ENCODE measurements at regions not wholly inside any gene's neighbourhood (a gene's known extent, or its start where the extent isn't known, plus 50 kb on each side); places are given as distances from the start of the nearest gene placed in this dataset.
A peak's percentile ranks its signal among the peaks of the same experiment; 100 is the strongest.

DNA sequence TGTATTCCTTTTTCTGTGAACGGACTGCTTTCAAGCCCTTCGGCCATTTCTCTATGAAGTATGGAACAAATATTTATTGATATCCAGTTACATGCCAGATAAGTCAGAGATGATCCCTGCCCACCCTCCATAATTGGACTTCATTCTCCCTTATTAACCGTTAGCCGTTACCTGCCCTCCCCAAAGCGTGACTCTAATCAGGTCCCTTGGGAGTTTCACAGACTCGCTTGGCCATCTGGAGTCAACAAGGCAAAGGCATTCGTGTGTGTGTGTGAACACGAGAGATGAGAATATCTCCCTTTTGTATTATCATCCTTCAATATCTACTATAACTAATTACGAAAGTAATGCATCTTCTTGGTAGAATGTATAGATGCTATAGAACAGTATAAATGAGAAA lies 314.5 kb downstream of the TLE3 start:
- no peak for DNase-seq
- Histone ChIP-seq H3K4me3 (no peak overlapping the region), H3K9me3 (no peaks in the 10 kb centered on the region), H3K36me3 (no peaks in the 10 kb centered on the region), H3K27me3 (no peaks in the 10 kb centered on the region), H3K27ac (no peak overlapping the region), H3K4me1 (peaks cover 0 to 8% (median 3%) of the 10 kb centered on the region in 4 donors)
- intact Hi-C loops (cut with DNase I): no loop called here
- 65 to 84% methylated on average over 9 of the region's 9 CpGs for WGBS, 2 donors
- TF ChIP-seq POLR2A (IDR thresholded peaks at IDR 0.05) (no peak), POLR2AphosphoS5 (IDR thresholded peaks at IDR 0.05) (no peak), EP300 (IDR thresholded peaks at IDR 0.05) (no peak), CTCF (IDR thresholded peaks at IDR 0.05) (no peak)

DNA sequence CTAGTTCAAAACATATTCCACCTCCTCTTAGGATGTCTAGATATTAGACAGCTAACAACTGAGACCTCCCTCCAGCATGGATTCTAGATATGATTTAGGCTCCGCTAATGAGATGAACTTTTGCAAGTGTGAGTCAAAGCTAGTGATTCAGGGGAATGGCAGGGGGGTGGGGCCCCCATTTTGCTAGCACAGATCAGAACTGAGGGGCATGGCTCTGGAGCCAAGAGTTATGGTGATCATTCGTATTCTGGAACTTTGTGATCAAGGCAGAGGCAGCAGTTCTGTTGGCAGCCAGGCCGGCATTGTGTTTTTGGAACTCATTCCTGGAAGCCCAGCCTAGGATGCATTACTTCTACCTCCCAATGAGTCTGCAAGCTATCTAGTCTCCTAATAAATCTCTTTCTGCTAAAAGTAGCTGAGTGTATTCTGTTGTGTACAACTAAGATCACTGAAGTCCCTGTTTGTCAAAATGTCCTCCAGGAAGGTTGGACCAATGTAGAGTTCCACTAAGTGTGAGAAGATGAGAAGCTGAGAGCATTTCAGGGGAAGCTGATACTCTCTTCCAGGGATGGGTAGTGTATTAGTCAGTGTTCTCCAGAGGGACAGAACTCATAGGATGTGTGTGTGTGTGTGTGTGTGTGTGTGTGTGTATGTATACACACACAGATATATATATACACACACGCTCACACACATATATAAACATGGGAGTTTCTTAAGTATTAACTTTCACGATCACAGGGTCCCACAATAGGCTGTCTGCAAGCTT lies 312.7 kb downstream of the TLE3 start:
- no peaks in the 10 kb centered on the region for H3K9me3 ChIP-seq
- no peaks in the 10 kb centered on the region for H3K27me3 ChIP-seq
- DNase-seq: no peak
- peaks cover 0 to 8% (median 3%) of the 10 kb centered on the region in 4 donors for H3K4me1 ChIP-seq
- no peaks in the 10 kb centered on the region for H3K36me3 ChIP-seq
- H3K4me3 ChIP-seq: no peak overlapping the region
- intact Hi-C loops (cut with DNase I): no loop called here
- TF ChIP-seq CTCF (IDR thresholded peaks at IDR 0.05) (no peak), POLR2A (IDR thresholded peaks at IDR 0.05) (no peak), POLR2AphosphoS5 (IDR thresholded peaks at IDR 0.05) (no peak)
- 91 to 92% methylated on average over 5 of the region's 5 CpGs for WGBS, 2 donors
- peak overlapping the region in 1 of 4 donors; percentile 14 for H3K27ac ChIP-seq

DNA sequence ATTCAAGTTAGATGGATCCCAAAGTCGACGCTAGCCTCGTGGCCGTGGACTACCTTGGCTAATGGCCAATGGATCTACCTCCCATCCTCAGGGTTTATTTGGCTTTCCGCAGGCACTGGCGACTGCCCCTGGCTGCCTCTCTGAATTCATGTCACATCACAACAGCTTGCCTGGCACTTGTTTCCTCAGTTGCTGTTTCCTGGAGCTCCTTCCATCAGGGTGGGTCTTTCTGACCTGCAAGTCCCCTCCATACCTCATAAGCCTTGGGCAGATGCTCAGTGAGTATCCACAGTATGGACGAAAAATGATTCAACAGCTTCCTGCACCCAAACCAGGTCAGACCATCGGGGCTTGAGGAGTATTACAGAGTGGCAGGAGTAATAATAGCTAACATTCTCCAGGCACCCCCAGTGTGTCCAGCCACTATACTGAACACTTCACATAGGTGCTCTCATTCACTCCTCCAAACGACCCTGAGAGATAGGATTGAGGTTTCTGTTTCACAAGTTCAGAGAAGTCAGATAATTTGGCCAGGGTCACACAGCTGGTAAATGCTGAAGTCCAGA lies 311.5 kb downstream of the TLE3 start:
- H3K4me1 ChIP-seq: peaks cover 0 to 8% (median 3%) of the 10 kb centered on the region in 4 donors
- 80 to 92% methylated on average over 9 of the region's 9 CpGs for WGBS, 2 donors
- intact Hi-C loops (cut with DNase I): no loop called here

GRCh38 chr15:69787791-69788190 lies 309.9 kb downstream of the TLE3 start:
- H3K27me3 ChIP-seq: no peaks in the 10 kb centered on the region
- TF ChIP-seq CTCF (IDR thresholded peaks at IDR 0.05) (no peak), POLR2A (IDR thresholded peaks at IDR 0.05) (no peak), POLR2AphosphoS5 (IDR thresholded peaks at IDR 0.05) (no peak), EP300 (IDR thresholded peaks at IDR 0.05) (no peak)
- DNase-seq: no peak
- no peak overlapping the region for H3K4me3 ChIP-seq
- peaks cover 0 to 8% (median 3%) of the 10 kb centered on the region in 4 donors for H3K4me1 ChIP-seq
- intact Hi-C loops (cut with DNase I): no loop called here
- peaks cover 0 to 5% (median 0%) of the 10 kb centered on the region in 4 donors for H3K9me3 ChIP-seq
- no peak overlapping the region for H3K27ac ChIP-seq
- 91 to 94% methylated on average over 4 of the region's 4 CpGs for WGBS, 2 donors
- no peaks in the 10 kb centered on the region for H3K36me3 ChIP-seq

More for the DNA sequence above, 311.5 kb downstream of the TLE3 start:
- no peaks in the 10 kb centered on the region for H3K27me3 ChIP-seq
- H3K4me3 ChIP-seq: no peak overlapping the region
- TF ChIP-seq POLR2A (IDR thresholded peaks at IDR 0.05): no peak
- no peak for DNase-seq
- H3K36me3 ChIP-seq: no peaks in the 10 kb centered on the region
- H3K27ac ChIP-seq: no peak overlapping the region
- H3K9me3 ChIP-seq: peaks cover 0 to 2% (median 0%) of the 10 kb centered on the region in 4 donors

- no peaks in the 10 kb centered on the region for H3K36me3 ChIP-seq
- H3K27me3 ChIP-seq: no peaks in the 10 kb centered on the region
- WGBS, 2 donors: 92% methylated on average over 9 of the region's 9 CpGs
- no peak for DNase-seq
- no peak overlapping the region for H3K4me3 ChIP-seq
- peaks cover 0 to 18% (median 12%) of the 10 kb centered on the region in 4 donors for H3K4me1 ChIP-seq
- H3K9me3 ChIP-seq: peaks cover 0 to 5% (median 0%) of the 10 kb centered on the region in 4 donors
- intact Hi-C loops (cut with DNase I): no loop called here
- H3K27ac ChIP-seq: no peak overlapping the region
- no peak for TF ChIP-seq POLR2AphosphoS5 (IDR thresholded peaks at IDR 0.05)
- TF ChIP-seq POLR2A (IDR thresholded peaks at IDR 0.05): no peak
- TF ChIP-seq CTCF (IDR thresholded peaks at IDR 0.05): no peak
- TF ChIP-seq EP300 (IDR thresholded peaks at IDR 0.05): no peak
These were observed 307.9 kb downstream of the TLE3 start for GRCh38 chr15:69789648-69790393.

Measured in sigmoid colon (tissue), 6 donors.